IMR-90 (cell line): ENCODE measurements at regions not wholly inside any gene's neighbourhood (a gene's known extent, or its start where the extent isn't known, plus 50 kb on each side); places are given as distances from the start of the nearest gene placed in this dataset.
A peak's percentile ranks its signal among the peaks of the same experiment; 100 is the strongest.

ENCODE experiments used
- ATAC-seq: fragments of 200-7000 bp; cut with Tn5 transposase; 2 replicates; pipeline ENCODE4 v1.9.1; 2020; ENCODE audit warnings: low read depth, mild to moderate bottlenecking, moderate library complexity
- BruUV-seq: library from RNA; stranded (reverse); fragments of 400-500 nt; replicated peaks from 2 replicates; lab custom pipeline; 2021; lab: Mats Ljungman, UMichigan
- CTCF ChIA-PET: fragments of 300-600 bp; formaldehyde crosslinking; extraction: SDS; loops from one replicate; lab custom pipeline; 2021; ENCODE audit warnings: antibody characterized with exemption; lab: Yijun Ruan, JAX
- POLR2A ChIA-PET: fragments of 300-600 bp; sonication (Branson Sonifier 250); formaldehyde crosslinking; loops from one replicate; lab custom pipeline; 2022; ENCODE audit warnings: antibody characterized with exemption; ENCODE audit not compliant: unreplicated experiment; lab: Charles Lee
- DNase-seq: peaks from one replicate; pipeline ENCODE4 v3.0.0; 2013
- H2AFZ ChIP-seq: replicated peaks from 2 replicates; pipeline ENCODE3; 2013; ENCODE audit warnings: low read length, mild to moderate bottlenecking; ENCODE audit not compliant: poor library complexity
- H2AK5ac ChIP-seq: 2 replicates; pipeline ENCODE4 v1.6.1; 2013; ENCODE audit warnings: low read depth, low read length, inconsistent platforms
- H2AK9ac ChIP-seq: replicated peaks from 2 replicates; pipeline ENCODE3; 2013; ENCODE audit warnings: mild to moderate bottlenecking, low read depth, low read length, moderate library complexity; ENCODE audit not compliant: poor library complexity
- H2BK120ac ChIP-seq: 2 replicates; pipeline ENCODE4 v1.6.1; 2013; ENCODE audit warnings: low read depth, low read length, inconsistent platforms
- H2BK15ac ChIP-seq: 3 replicates; pipeline ENCODE4 v1.6.1; 2013; ENCODE audit warnings: low read depth, low read length, inconsistent platforms
- H2BK20ac ChIP-seq: 2 replicates; pipeline ENCODE4 v1.6.1; 2013; ENCODE audit warnings: low read depth, mild to moderate bottlenecking, inconsistent platforms, low read length, moderate library complexity
- H2BK5ac ChIP-seq: 2 replicates; pipeline ENCODE4 v1.6.1; 2013; ENCODE audit warnings: mild to moderate bottlenecking, low read depth, low read length, inconsistent platforms; ENCODE audit not compliant: poor library complexity, severe bottlenecking
- H3K14ac ChIP-seq: replicated peaks from 2 replicates; pipeline ENCODE4 v1.6.1; 2013; ENCODE audit warnings: low read depth, low read length, inconsistent platforms
- H3K18ac ChIP-seq: 2 replicates; pipeline ENCODE4 v1.6.1; 2013; ENCODE audit warnings: low read depth, low read length, control low read depth
- H3K23ac ChIP-seq: 2 replicates; pipeline ENCODE4 v1.6.1; 2013; ENCODE audit warnings: low read depth, low read length, inconsistent platforms
- H3K27ac ChIP-seq: 2 replicates; pipeline ENCODE4 v1.5.1; 2013; ENCODE audit warnings: mild to moderate bottlenecking, control low read depth, low read length; ENCODE audit not compliant: insufficient read depth
- H3K27me3 ChIP-seq: 2 replicates; pipeline ENCODE4 v1.6.1; 2013; ENCODE audit warnings: low read length; ENCODE audit not compliant: control insufficient read depth, insufficient read depth
- H3K36me3 ChIP-seq: 2 replicates; pipeline ENCODE4 v1.6.1; 2013; ENCODE audit warnings: low read length, mixed read lengths; ENCODE audit not compliant: control insufficient read depth, insufficient read depth
- H3K4ac ChIP-seq: 2 replicates; pipeline ENCODE4 v1.6.1; 2013; ENCODE audit warnings: low read depth, low read length, inconsistent platforms
- H3K4me1 ChIP-seq: 2 replicates; pipeline ENCODE4 v1.6.1; 2013; ENCODE audit warnings: low read length, mixed read lengths; ENCODE audit not compliant: control insufficient read depth, insufficient read depth
- H3K4me2 ChIP-seq: 2 replicates; pipeline ENCODE4 v1.6.1; 2013; ENCODE audit warnings: low read depth, mild to moderate bottlenecking, control low read depth, low read length, moderate library complexity
- H3K4me3 ChIP-seq: 2 replicates; pipeline ENCODE4 v1.5.1; 2013; ENCODE audit warnings: low read depth, mild to moderate bottlenecking, control low read depth, low read length, moderate library complexity; ENCODE audit not compliant: insufficient read depth
- H3K56ac ChIP-seq: 2 replicates; pipeline ENCODE4 v1.6.1; 2013; ENCODE audit warnings: low read length, inconsistent platforms; ENCODE audit not compliant: insufficient read depth; ENCODE audit errors: extremely low read depth
- H3K79me1 ChIP-seq, 2 experiments: 2 replicates each; pipeline ENCODE4 v1.6.1; 2013; ENCODE audit warnings: low read length in 2 of 2, inconsistent platforms in 1 of 2, low read depth in 1 of 2
- H3K9ac ChIP-seq: 2 replicates; pipeline ENCODE4 v1.6.1; 2013; ENCODE audit warnings: low read depth, low read length, control low read depth
- H3K9me1 ChIP-seq: 2 replicates; pipeline ENCODE4 v1.6.1; 2013; ENCODE audit warnings: low read length, inconsistent platforms; ENCODE audit not compliant: insufficient read depth
- H3K9me3 ChIP-seq: 2 replicates; pipeline ENCODE4 v1.6.1; 2013; ENCODE audit warnings: low read length; ENCODE audit not compliant: control insufficient read depth, insufficient read depth
- H4K20me1 ChIP-seq: 2 replicates; pipeline ENCODE4 v1.6.1; 2013; ENCODE audit warnings: low read length, inconsistent platforms; ENCODE audit not compliant: insufficient read depth
- H4K5ac ChIP-seq: 2 replicates; pipeline ENCODE4 v1.6.1; 2013; ENCODE audit warnings: mild to moderate bottlenecking, low read depth, low read length, control low read depth
- H4K8ac ChIP-seq, 2 experiments: 2 replicates each; pipeline ENCODE4 v1.6.1; 2013; ENCODE audit warnings: low read depth in 2 of 2, low read length in 2 of 2, control low read depth in 1 of 2, inconsistent platforms in 1 of 2
- H4K91ac ChIP-seq: 2 replicates; pipeline ENCODE4 v1.6.1; 2013; ENCODE audit warnings: low read depth, low read length, inconsistent platforms; ENCODE audit not compliant: insufficient read depth
- CTCF ChIP-seq: conservative IDR thresholded peaks from 2 replicates; pipeline ENCODE4 v1.5.1; 2012; ENCODE audit warnings: mild to moderate bottlenecking, low read depth, low read length, improper control_type of control experiment
- FOS ChIP-seq: fragments of 150-350 bp; IDR thresholded peaks from 2 replicates; pipeline ENCODE4 v1.6.1; 2016; ENCODE audit warnings: low read depth, low read length
- WGBS, 2 experiments: methylation state at CpG; one replicate each; pipeline versions ENCODE4 v1.1.5 to v1.1.7; 2013; ENCODE audit warnings: missing lambda C conversion rate in 2 of 2; ENCODE audit not compliant: insufficient read length in 1 of 2; ENCODE audit errors: extremely low coverage in 2 of 2; 5-methylcytosine and 5-hydroxymethylcytosine counted together
- dilution Hi-C: fragments of 300-500 bp; cut with HindIII; formaldehyde crosslinking; loops from one replicate; pipeline ENCODE4 v1.14.3; 2018; ENCODE audit warnings: low sequenced_read_pairs; ENCODE audit not compliant: unreplicated experiment
- in situ Hi-C: fragments of 300-500 bp; cut with MboI; formaldehyde crosslinking; loops from 3 replicates; pipeline ENCODE4 v1.14.3; 2019; ENCODE audit warnings: low sequenced_read_pairs, inconsistent platforms, mixed read lengths
- intact Hi-C: fragments of 100-400 bp; cut with micrococcal nuclease; formaldehyde crosslinking; loops from 2 replicates; pipeline ENCODE4 v1.10.0; 2022

- dilution Hi-C loops, result no loop called here
Measured at GRCh38 chr3:117553461-117553860, 843.9 kb downstream of the TUSC7 start.

More at GRCh38 chr3:117553461-117553860, 843.9 kb downstream of the TUSC7 start:
- ChIA-PET POLR2A (no interaction called here), CTCF (no interaction called here)
- H2BK20ac ChIP-seq, result no peak overlapping the region
- ATAC-seq (peak; percentile 59; the same call in 1 of the 2 replicates), DNase-seq (peak; percentile 72)
- H3K14ac ChIP-seq, result no peak overlapping the region
- H3K4me2 ChIP-seq, result no peak overlapping the region
- no peaks in the 10 kb centered on the region for H3K36me3 ChIP-seq
- 80% methylated on average over 1 of the region's 2 CpGs; no CpG with 5 or more reads in 1 of the 2 experiments for WGBS, 2 experiments
- no peak overlapping the region for H3K27ac ChIP-seq
- no peak overlapping the region for H4K8ac ChIP-seq
- H3K4ac ChIP-seq, result no peak overlapping the region
- H4K91ac ChIP-seq, result no peak overlapping the region
- in situ Hi-C loops (no loop called here), intact Hi-C loops (no loop called here)
- no peak overlapping the region for H2BK15ac ChIP-seq
- H2AK5ac ChIP-seq, result no peak overlapping the region
- no peaks in the 10 kb centered on the region for H4K20me1 ChIP-seq
- no peaks in the 10 kb centered on the region for H3K27me3 ChIP-seq
- H2AFZ ChIP-seq, result no peak overlapping the region
- H3K56ac ChIP-seq, result no peak overlapping the region
- no peaks in the 10 kb centered on the region for H3K79me1 ChIP-seq
- H3K4me3 ChIP-seq, result no peak overlapping the region
- no peaks in the 10 kb centered on the region for H3K9me3 ChIP-seq
- H4K5ac ChIP-seq, result no peak overlapping the region
- H2BK5ac ChIP-seq, result no peak overlapping the region
- no peak overlapping the region for H3K9ac ChIP-seq
- H3K18ac ChIP-seq, result no peak overlapping the region
- no peak overlapping the region for H2AK9ac ChIP-seq
- BruUV-seq, result no TSS peak
- peaks cover 1% of the 10 kb centered on the region; the same call in 1 of the 2 replicates for H3K9me1 ChIP-seq
- no peak overlapping the region for H3K23ac ChIP-seq
- no peak overlapping the region for H2BK120ac ChIP-seq
- peaks cover 7% of the 10 kb centered on the region for H3K4me1 ChIP-seq
- TF ChIP-seq CTCF (no peak), FOS (peak; percentile 51; the same call in 1 of the 2 replicates)
